H9 (cell line): ENCODE measurements at regions not wholly inside any gene's neighbourhood (a gene's known extent, or its start where the extent isn't known, plus 50 kb on each side); places are given as distances from the start of the nearest gene placed in this dataset.

ENCODE experiments used
- DNase-seq: peaks from one replicate; pipeline ENCODE4 v3.0.0-alpha.2; 2017
- H2AFZ ChIP-seq: one replicate; pipeline ENCODE4 v1.6.1; 2013; ENCODE audit warnings: mild to moderate bottlenecking, low read length, control low read depth, moderate library complexity
- H2AK5ac ChIP-seq: 2 replicates; pipeline ENCODE4 v1.6.1; 2013; ENCODE audit warnings: low read length, control low read depth, mixed read lengths; ENCODE audit not compliant: insufficient read length
- H2BK120ac ChIP-seq: one replicate; pipeline ENCODE4 v1.6.1; 2013; ENCODE audit warnings: low read depth, mild to moderate bottlenecking, low read length, control low read depth, inconsistent platforms; ENCODE audit not compliant: poor library complexity, severe bottlenecking
- H2BK12ac ChIP-seq: 2 replicates; pipeline ENCODE4 v1.6.1; 2013; ENCODE audit warnings: low read length, control low read depth, mixed read lengths, low read depth; ENCODE audit not compliant: insufficient read length
- H2BK15ac ChIP-seq: 2 replicates; pipeline ENCODE4 v1.6.1; 2013; ENCODE audit warnings: low read depth, low read length, control low read depth
- H2BK20ac ChIP-seq: one replicate; pipeline ENCODE4 v1.6.1; 2013; ENCODE audit warnings: low read depth, mild to moderate bottlenecking, low read length, control low read depth, inconsistent platforms; ENCODE audit not compliant: poor library complexity, severe bottlenecking
- H2BK5ac ChIP-seq: 2 replicates; pipeline ENCODE4 v1.6.1; 2013; ENCODE audit warnings: low read length, control low read depth, mixed read lengths; ENCODE audit not compliant: insufficient read length
- H3K14ac ChIP-seq: 2 replicates; pipeline ENCODE4 v1.6.1; 2013; ENCODE audit warnings: low read length, control low read depth; ENCODE audit not compliant: insufficient read depth
- H3K18ac ChIP-seq: 2 replicates; pipeline ENCODE4 v1.6.1; 2013; ENCODE audit warnings: low read depth, mild to moderate bottlenecking, mixed read lengths, low read length, control low read depth; ENCODE audit not compliant: insufficient read length
- H3K23ac ChIP-seq: 2 replicates; pipeline ENCODE4 v1.6.1; 2013; ENCODE audit warnings: low read length, control low read depth, mixed read lengths, low read depth; ENCODE audit not compliant: insufficient read length
- H3K23me2 ChIP-seq: 2 replicates; pipeline ENCODE4 v1.6.1; 2013; ENCODE audit warnings: low read depth, mild to moderate bottlenecking, mixed read lengths, low read length, control low read depth; ENCODE audit not compliant: insufficient read length, poor library complexity, severe bottlenecking
- H3K27ac ChIP-seq: 2 replicates; pipeline ENCODE4 v1.5.1; 2013; ENCODE audit warnings: low read length, control low read depth, mixed read lengths, low read depth; ENCODE audit not compliant: insufficient read length
- H3K27me3 ChIP-seq: 2 replicates; pipeline ENCODE4 v1.6.1; 2013; ENCODE audit warnings: low read length, control low read depth, inconsistent platforms; ENCODE audit not compliant: insufficient read depth
- H3K4ac ChIP-seq: 2 replicates; pipeline ENCODE4 v1.6.1; 2013; ENCODE audit warnings: low read depth, mild to moderate bottlenecking, control low read depth, inconsistent platforms, low read length, moderate library complexity
- H3K4me1 ChIP-seq: 2 replicates; pipeline ENCODE4 v1.6.1; 2013; ENCODE audit warnings: low read length, control low read depth, inconsistent platforms; ENCODE audit not compliant: insufficient read depth
- H3K4me2 ChIP-seq: 2 replicates; pipeline ENCODE4 v1.6.1; 2013; ENCODE audit warnings: low read length, control low read depth, mixed read lengths; ENCODE audit not compliant: insufficient read length, insufficient read depth
- H3K56ac ChIP-seq: 2 replicates; pipeline ENCODE4 v1.6.1; 2013; ENCODE audit warnings: low read depth, mild to moderate bottlenecking, mixed read lengths, low read length, control low read depth; ENCODE audit not compliant: insufficient read length
- H3K79me1 ChIP-seq: 2 replicates; pipeline ENCODE4 v1.6.1; 2013; ENCODE audit warnings: low read depth, mild to moderate bottlenecking, moderate library complexity, low read length, control low read depth, inconsistent platforms; ENCODE audit not compliant: insufficient read depth, poor library complexity, severe bottlenecking
- H3K79me2 ChIP-seq: 2 replicates; pipeline ENCODE4 v1.6.1; 2013; ENCODE audit warnings: low read length, control low read depth, inconsistent platforms; ENCODE audit not compliant: insufficient read depth
- H3K9ac ChIP-seq: 2 replicates; pipeline ENCODE4 v1.6.1; 2013; ENCODE audit warnings: low read length, control low read depth, mixed read lengths; ENCODE audit not compliant: insufficient read length; ENCODE audit errors: extremely low read depth
- H3K9me3 ChIP-seq: one replicate; pipeline ENCODE4 v1.6.1; 2013; ENCODE audit warnings: low read depth, low read length, inconsistent platforms; ENCODE audit not compliant: control insufficient read depth
- H3T11ph ChIP-seq: one replicate; pipeline ENCODE4 v1.6.1; 2013; ENCODE audit warnings: mild to moderate bottlenecking, low read length, control low read depth, inconsistent platforms
- H4K20me1 ChIP-seq: one replicate; pipeline ENCODE4 v1.6.1; 2013; ENCODE audit not compliant: control insufficient read depth, insufficient read length, insufficient read depth
- H4K5ac ChIP-seq: 2 replicates; pipeline ENCODE4 v1.6.1; 2013; ENCODE audit warnings: low read depth, mild to moderate bottlenecking, mixed read lengths, low read length, control low read depth; ENCODE audit not compliant: insufficient read length
- H4K8ac ChIP-seq: replicated peaks from 2 replicates; pipeline ENCODE4 v1.6.1; 2013; ENCODE audit warnings: low read length, control low read depth, mixed read lengths, low read depth; ENCODE audit not compliant: insufficient read length
- H4K91ac ChIP-seq: 2 replicates; pipeline ENCODE4 v1.6.1; 2013; ENCODE audit warnings: low read depth, mild to moderate bottlenecking, moderate library complexity, mixed read lengths, low read length, control low read depth; ENCODE audit not compliant: insufficient read length
- H3K27ac Mint-ChIP-seq, 3 experiments: 2 replicates in 2 of 3; 3 replicates in 1 of 3; pipeline ENCODE4 v1.8.0; 2020 to 2021; ENCODE audit warnings: mixed read lengths in 3 of 3, mild to moderate bottlenecking in 1 of 3, moderate library complexity in 1 of 3
- H3K27me3 Mint-ChIP-seq: 2 replicates; pipeline ENCODE4 v1.8.0; 2021; ENCODE audit warnings: low read depth, mild to moderate bottlenecking, moderate library complexity, mixed read lengths
- H3K36me3 Mint-ChIP-seq, 3 experiments: 2 replicates in 2 of 3; 3 replicates in 1 of 3; pipeline ENCODE4 v1.8.0; 2020 to 2021; ENCODE audit warnings: low read depth in 3 of 3, mixed read lengths in 3 of 3; ENCODE audit not compliant: insufficient read depth in 1 of 3
- H3K4me1 Mint-ChIP-seq, 2 experiments: 2 replicates each; pipeline ENCODE4 v1.8.0; 2020; ENCODE audit warnings: mixed read lengths in 2 of 2
- H3K4me3 Mint-ChIP-seq, 2 experiments: 2 replicates in 1 of 2; 3 replicates in 1 of 2; pipeline ENCODE4 v1.8.0; 2020 to 2021; ENCODE audit warnings: mild to moderate bottlenecking in 2 of 2, mixed read lengths in 2 of 2, moderate library complexity in 1 of 2
- H3K9me3 Mint-ChIP-seq, 2 experiments: 2 replicates in 1 of 2; 3 replicates in 1 of 2; pipeline ENCODE4 v1.8.0; 2020; ENCODE audit warnings: mild to moderate bottlenecking in 2 of 2, mixed read lengths in 2 of 2, moderate library complexity in 1 of 2
- WGBS: extraction: QIAGEN DNeasy Blood & Tissue Kit; methylation state at CpG from one replicate; pipeline ENCODE4 v1.1.7; 2013; ENCODE audit warnings: missing lambda C conversion rate, low lambda C conversion rate, mixed read lengths; ENCODE audit not compliant: insufficient read length; ENCODE audit errors: extremely low coverage; 5-methylcytosine and 5-hydroxymethylcytosine counted together
- TF ChIP-seq, protein P1 (sequence below): fragments of 200-600 bp; sonication (generic); conservative IDR thresholded peaks from 3 replicates; pipeline ENCODE4 v1.8.0; 2021; ENCODE audit warnings: antibody characterized with exemption, mild to moderate bottlenecking

- H3K56ac ChIP-seq, result no peak overlapping the region
- no peak overlapping the region for H2BK15ac ChIP-seq
- no peak overlapping the region for H3K9ac ChIP-seq
- H3K27me3 ChIP-seq, result no peaks in the 10 kb centered on the region
- no peak overlapping the region for H4K8ac ChIP-seq
- H3K79me2 ChIP-seq, result no peaks in the 10 kb centered on the region
- H4K20me1 ChIP-seq, result no peaks in the 10 kb centered on the region
- H3K4ac ChIP-seq, result no peak overlapping the region
- H2BK120ac ChIP-seq, result no peak overlapping the region
- no peak overlapping the region for H2BK5ac ChIP-seq
- no peak overlapping the region for H3K27ac ChIP-seq
- H3K23ac ChIP-seq, result no peak overlapping the region
- Mint-ChIP-seq H3K27ac (no peak overlapping the region), H3K4me3 (no peak overlapping the region), H3K4me1 (peaks cover 10 to 11% of the 10 kb centered on the region in 2 experiments), H3K9me3 (no peaks in the 10 kb centered on the region), H3K36me3 (no peaks in the 10 kb centered on the region), H3K27me3 (no peaks in the 10 kb centered on the region)
- H4K5ac ChIP-seq, result no peak overlapping the region
- no peak overlapping the region for H2AK5ac ChIP-seq
- no peaks in the 10 kb centered on the region for H3K9me3 ChIP-seq
- H2BK12ac ChIP-seq, result no peak overlapping the region
- no peak overlapping the region for H3T11ph ChIP-seq
- H3K18ac ChIP-seq, result no peak overlapping the region
- no peak overlapping the region for H3K14ac ChIP-seq
- H3K4me1 ChIP-seq, result no peaks in the 10 kb centered on the region; the same call in 1 of the 2 replicates
- no CpG with 5 or more reads among the region's 2 CpGs for WGBS
- H4K91ac ChIP-seq, result no peak overlapping the region
- H2BK20ac ChIP-seq, result no peak overlapping the region
- H3K4me2 ChIP-seq, result no peak overlapping the region
- DNase-seq, result no peak
- no peaks in the 10 kb centered on the region for H3K23me2 ChIP-seq
- H2AFZ ChIP-seq, result no peak overlapping the region
- TF ChIP-seq, protein P1, sequence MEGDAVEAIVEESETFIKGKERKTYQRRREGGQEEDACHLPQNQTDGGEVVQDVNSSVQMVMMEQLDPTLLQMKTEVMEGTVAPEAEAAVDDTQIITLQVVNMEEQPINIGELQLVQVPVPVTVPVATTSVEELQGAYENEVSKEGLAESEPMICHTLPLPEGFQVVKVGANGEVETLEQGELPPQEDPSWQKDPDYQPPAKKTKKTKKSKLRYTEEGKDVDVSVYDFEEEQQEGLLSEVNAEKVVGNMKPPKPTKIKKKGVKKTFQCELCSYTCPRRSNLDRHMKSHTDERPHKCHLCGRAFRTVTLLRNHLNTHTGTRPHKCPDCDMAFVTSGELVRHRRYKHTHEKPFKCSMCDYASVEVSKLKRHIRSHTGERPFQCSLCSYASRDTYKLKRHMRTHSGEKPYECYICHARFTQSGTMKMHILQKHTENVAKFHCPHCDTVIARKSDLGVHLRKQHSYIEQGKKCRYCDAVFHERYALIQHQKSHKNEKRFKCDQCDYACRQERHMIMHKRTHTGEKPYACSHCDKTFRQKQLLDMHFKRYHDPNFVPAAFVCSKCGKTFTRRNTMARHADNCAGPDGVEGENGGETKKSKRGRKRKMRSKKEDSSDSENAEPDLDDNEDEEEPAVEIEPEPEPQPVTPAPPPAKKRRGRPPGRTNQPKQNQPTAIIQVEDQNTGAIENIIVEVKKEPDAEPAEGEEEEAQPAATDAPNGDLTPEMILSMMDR, result no peak
- no peaks in the 10 kb centered on the region for H3K79me1 ChIP-seq
Observed at GRCh38 chr15:94723801-94724200, 492.4 kb downstream of the MCTP2 start.
